GM12878 (cell line): ENCODE measurements at regions not wholly inside any gene's neighbourhood (a gene's known extent, or its start where the extent isn't known, plus 50 kb on each side); places are given as distances from the start of the nearest gene placed in this dataset.

Experiments used
- GATAD2B ChIP-seq: fragments of 450-650 bp; conservative IDR thresholded peaks from 2 replicates; pipeline ENCODE4 v1.6.1; 2017; ENCODE audit warnings: low read depth, mild to moderate bottlenecking, moderate library complexity
- KLF5 ChIP-seq: fragments of 450-650 bp; IDR thresholded peaks from 2 replicates; pipeline ENCODE4 v1.6.1; 2014; ENCODE audit warnings: mild to moderate bottlenecking; ENCODE audit not compliant: partially characterized antibody
- NFYB ChIP-seq: IDR thresholded peaks from 2 replicates; pipeline ENCODE4 v1.6.1; 2011; ENCODE audit warnings: low read depth, mild to moderate bottlenecking, low read length, improper control_type of control experiment, moderate library complexity; ENCODE audit not compliant: insufficient read depth
- TF ChIP-seq, protein P1 (sequence below): IDR thresholded peaks from 2 replicates; pipeline ENCODE4 v1.6.1; 2012; ENCODE audit warnings: improper control_type of control experiment, low read depth, low read length; ENCODE audit not compliant: insufficient replicate concordance
- TF ChIP-seq, protein P2 (sequence below): IDR thresholded peaks from 2 replicates; pipeline ENCODE4 v1.6.1; 2012; ENCODE audit warnings: low read length, inconsistent platforms
- TF ChIP-seq, protein P3 (sequence below): IDR thresholded peaks from 2 replicates; pipeline ENCODE4 v1.6.1; 2011; ENCODE audit warnings: low read depth, low read length, improper control_type of control experiment, borderline replicate concordance
- TF ChIP-seq, protein P4 (sequence below): fragments of 450-650 bp; IDR thresholded peaks from 2 replicates; pipeline ENCODE4 v1.6.1; 2014; ENCODE audit warnings: mild to moderate bottlenecking
- TF ChIP-seq, protein P5 (sequence below): fragments of 450-650 bp; IDR thresholded peaks from 2 replicates; pipeline ENCODE4 v1.6.1; 2017; ENCODE audit warnings: borderline replicate concordance

DNA sequence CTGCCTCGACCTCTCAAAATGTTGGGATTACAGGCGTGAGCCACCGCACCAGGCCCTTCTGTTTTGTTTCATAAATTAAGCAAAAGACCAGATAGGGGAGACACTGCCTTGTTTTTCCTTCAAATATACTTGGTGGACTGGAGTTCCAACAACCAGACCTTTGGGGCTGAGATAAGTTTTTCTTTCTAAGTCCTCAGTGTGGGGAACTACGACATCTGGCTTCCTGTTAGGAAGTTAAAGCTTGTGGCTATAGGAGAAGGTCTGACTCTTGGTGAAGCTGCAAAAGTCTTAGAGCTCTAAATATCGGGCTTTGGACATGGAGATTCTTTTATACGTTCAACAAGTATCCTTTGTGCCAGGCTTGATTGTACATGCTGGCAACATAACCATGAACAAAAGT lies 64.1 kb upstream of the EED start (continued):
- TF ChIP-seq, protein P1, sequence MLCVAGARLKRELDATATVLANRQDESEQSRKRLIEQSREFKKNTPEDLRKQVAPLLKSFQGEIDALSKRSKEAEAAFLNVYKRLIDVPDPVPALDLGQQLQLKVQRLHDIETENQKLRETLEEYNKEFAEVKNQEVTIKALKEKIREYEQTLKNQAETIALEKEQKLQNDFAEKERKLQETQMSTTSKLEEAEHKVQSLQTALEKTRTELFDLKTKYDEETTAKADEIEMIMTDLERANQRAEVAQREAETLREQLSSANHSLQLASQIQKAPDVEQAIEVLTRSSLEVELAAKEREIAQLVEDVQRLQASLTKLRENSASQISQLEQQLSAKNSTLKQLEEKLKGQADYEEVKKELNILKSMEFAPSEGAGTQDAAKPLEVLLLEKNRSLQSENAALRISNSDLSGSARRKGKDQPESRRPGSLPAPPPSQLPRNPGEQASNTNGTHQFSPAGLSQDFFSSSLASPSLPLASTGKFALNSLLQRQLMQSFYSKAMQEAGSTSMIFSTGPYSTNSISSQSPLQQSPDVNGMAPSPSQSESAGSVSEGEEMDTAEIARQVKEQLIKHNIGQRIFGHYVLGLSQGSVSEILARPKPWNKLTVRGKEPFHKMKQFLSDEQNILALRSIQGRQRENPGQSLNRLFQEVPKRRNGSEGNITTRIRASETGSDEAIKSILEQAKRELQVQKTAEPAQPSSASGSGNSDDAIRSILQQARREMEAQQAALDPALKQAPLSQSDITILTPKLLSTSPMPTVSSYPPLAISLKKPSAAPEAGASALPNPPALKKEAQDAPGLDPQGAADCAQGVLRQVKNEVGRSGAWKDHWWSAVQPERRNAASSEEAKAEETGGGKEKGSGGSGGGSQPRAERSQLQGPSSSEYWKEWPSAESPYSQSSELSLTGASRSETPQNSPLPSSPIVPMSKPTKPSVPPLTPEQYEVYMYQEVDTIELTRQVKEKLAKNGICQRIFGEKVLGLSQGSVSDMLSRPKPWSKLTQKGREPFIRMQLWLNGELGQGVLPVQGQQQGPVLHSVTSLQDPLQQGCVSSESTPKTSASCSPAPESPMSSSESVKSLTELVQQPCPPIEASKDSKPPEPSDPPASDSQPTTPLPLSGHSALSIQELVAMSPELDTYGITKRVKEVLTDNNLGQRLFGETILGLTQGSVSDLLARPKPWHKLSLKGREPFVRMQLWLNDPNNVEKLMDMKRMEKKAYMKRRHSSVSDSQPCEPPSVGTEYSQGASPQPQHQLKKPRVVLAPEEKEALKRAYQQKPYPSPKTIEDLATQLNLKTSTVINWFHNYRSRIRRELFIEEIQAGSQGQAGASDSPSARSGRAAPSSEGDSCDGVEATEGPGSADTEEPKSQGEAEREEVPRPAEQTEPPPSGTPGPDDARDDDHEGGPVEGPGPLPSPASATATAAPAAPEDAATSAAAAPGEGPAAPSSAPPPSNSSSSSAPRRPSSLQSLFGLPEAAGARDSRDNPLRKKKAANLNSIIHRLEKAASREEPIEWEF, result no peak
- TF ChIP-seq, protein P2, sequence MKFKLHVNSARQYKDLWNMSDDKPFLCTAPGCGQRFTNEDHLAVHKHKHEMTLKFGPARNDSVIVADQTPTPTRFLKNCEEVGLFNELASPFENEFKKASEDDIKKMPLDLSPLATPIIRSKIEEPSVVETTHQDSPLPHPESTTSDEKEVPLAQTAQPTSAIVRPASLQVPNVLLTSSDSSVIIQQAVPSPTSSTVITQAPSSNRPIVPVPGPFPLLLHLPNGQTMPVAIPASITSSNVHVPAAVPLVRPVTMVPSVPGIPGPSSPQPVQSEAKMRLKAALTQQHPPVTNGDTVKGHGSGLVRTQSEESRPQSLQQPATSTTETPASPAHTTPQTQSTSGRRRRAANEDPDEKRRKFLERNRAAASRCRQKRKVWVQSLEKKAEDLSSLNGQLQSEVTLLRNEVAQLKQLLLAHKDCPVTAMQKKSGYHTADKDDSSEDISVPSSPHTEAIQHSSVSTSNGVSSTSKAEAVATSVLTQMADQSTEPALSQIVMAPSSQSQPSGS, result no peak
- TF ChIP-seq, protein P3, sequence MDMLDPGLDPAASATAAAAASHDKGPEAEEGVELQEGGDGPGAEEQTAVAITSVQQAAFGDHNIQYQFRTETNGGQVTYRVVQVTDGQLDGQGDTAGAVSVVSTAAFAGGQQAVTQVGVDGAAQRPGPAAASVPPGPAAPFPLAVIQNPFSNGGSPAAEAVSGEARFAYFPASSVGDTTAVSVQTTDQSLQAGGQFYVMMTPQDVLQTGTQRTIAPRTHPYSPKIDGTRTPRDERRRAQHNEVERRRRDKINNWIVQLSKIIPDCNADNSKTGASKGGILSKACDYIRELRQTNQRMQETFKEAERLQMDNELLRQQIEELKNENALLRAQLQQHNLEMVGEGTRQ, result no peak
- no peak for TF ChIP-seq GATAD2B
- TF ChIP-seq, protein P4, sequence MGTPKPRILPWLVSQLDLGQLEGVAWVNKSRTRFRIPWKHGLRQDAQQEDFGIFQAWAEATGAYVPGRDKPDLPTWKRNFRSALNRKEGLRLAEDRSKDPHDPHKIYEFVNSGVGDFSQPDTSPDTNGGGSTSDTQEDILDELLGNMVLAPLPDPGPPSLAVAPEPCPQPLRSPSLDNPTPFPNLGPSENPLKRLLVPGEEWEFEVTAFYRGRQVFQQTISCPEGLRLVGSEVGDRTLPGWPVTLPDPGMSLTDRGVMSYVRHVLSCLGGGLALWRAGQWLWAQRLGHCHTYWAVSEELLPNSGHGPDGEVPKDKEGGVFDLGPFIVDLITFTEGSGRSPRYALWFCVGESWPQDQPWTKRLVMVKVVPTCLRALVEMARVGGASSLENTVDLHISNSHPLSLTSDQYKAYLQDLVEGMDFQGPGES, result no peak
- TF ChIP-seq, protein P5, sequence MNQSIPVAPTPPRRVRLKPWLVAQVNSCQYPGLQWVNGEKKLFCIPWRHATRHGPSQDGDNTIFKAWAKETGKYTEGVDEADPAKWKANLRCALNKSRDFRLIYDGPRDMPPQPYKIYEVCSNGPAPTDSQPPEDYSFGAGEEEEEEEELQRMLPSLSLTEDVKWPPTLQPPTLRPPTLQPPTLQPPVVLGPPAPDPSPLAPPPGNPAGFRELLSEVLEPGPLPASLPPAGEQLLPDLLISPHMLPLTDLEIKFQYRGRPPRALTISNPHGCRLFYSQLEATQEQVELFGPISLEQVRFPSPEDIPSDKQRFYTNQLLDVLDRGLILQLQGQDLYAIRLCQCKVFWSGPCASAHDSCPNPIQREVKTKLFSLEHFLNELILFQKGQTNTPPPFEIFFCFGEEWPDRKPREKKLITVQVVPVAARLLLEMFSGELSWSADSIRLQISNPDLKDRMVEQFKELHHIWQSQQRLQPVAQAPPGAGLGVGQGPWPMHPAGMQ, result no peak
- TF ChIP-seq NFYB, result no peak
- no peak for TF ChIP-seq KLF5
